GM21825 (cell line): ENCODE measurements at regions not wholly inside any gene's neighbourhood (a gene's known extent, or its start where the extent isn't known, plus 50 kb on each side); places are given as distances from the start of the nearest gene placed in this dataset.

Experiments
- ATAC-seq: cut with Tn5 transposase; IDR thresholded peaks from one replicate; pipeline ENCODE4 v1.9.1; 2021; ENCODE audit warnings: mild to moderate bottlenecking, moderate library complexity; ENCODE audit not compliant: unreplicated experiment

DNA sequence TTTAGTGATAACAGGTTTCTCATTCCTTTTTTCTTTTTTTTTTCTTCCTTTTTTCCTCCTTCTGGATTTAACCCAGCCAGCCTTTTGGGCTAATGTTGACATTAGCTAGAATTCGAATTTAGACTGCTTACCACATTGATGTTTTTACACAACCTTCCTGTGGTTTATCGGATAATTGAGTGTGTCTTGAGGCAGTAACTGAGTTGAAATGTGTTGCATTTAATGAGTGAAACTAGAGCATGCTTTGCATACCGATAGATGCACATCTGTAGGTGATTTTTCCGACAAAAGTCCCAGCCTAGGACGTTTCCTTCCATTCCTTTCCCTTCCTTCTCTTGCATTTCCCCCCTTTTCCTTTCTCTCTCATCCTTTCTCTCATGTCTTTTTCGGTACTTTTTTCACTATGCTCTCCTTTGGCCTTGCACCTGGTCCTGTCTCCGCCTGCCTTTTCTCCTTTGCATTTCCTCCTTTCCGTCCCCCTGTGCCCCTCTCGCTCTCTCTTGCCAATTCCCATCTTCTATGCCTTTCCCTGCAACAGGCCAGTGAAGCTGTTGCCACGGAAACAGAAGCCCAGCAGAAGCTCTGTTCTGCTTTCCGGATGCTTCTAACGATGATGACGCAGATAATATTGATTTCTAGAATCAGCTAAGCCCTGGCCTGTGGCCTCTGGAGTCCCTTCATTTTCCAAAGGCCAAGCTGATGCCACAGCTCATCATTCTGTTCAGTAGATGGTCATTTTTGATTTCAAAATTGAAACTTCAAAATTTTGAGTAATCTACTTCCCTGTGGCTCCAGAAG lies 76.1 kb downstream of the SLC25A47 start:
- no peak for ATAC-seq

DNA sequence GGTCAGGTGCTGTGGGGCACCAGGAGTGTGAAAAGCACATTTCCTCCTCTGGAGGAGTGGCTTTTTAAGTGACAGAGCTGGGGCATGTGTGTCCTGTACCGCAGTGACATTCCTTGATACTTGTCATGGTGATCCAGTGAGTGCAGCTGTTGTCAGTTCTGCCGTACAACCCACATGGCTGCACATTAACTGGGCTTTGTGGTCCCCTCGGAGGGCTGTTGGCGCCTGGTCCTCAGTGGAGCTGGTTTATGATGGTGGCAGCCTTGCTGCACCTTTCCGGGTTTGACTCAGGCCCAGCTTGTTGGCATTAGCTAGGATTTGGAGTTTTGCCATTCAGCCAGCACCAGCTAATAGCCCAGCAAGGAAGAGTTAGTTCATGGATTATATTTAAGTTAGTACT lies 77.0 kb downstream of the SLC25A47 start:
- no peak for ATAC-seq

DNA sequence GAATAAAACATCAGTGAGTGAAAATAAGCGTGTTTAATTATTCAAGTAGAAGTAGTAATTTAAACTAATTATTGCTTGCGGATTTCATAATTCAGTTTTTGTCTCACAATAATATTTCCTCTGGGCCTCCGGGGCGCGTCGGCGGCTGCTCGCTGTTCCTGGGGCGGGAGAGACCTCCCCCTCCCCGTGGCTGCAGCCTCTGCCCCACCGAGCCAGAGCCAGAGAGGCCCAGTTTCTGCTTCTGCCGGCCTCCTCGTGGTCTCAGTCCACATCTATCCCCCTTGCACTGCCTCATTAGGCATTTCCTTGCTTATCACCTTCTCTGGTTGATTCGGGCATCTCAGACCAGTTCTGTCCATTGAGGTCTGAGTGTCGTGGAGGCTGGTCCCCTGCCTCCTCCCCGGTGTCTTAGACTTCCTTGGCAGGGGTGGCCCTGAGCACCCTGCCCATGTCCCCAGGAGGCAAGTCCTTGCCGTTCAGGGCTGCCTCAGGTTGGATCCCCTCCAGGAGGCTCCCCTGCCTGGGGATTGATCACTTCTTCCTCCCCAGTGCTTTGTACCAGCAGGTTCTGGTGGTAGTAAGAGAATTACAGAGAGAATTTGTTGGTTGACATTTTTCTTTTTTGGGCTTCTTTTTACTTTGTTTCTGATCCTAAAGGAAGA lies 78.0 kb downstream of the SLC25A47 start:
- ATAC-seq: no peak

DNA sequence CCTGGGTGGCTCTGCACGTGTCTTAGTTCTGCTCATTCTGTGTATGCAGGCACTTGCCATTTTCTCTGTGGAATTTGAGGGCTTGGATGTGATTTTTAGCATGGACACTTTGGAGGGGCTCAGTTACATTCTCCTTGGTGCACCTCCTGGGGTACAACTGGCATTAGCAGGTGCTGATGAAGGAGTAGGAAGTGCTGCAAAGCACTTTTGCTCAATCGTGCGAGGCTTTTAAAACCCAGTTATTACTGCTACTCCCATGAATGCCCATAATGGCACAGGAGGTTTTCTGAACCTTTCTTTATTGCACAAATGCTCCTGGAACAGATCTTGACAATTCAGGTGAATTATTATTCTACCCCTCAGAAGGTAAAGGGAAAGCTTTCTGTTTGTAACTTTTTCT lies 78.7 kb downstream of the SLC25A47 start:
- no peak for ATAC-seq

DNA sequence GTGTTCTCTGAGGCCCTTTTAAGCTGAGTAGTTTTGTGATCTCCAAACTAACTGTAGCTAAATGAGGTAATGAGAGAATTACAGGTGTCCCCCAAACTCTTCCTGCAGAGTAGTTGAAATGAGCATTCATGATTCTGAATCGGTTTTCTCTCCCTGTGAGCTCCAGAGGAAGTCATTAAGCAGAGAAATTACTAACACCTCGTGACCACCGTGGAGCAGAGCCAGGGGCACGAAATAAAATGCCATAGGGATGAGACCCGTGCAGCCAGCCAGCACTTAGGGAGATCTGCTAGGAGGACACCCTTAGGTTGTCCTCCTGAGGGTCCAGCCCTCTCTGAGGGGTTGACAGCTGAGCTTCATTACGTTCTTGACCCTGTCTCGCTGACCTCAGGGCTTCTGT lies 79.5 kb downstream of the SLC25A47 start:
- ATAC-seq: no peak

DNA sequence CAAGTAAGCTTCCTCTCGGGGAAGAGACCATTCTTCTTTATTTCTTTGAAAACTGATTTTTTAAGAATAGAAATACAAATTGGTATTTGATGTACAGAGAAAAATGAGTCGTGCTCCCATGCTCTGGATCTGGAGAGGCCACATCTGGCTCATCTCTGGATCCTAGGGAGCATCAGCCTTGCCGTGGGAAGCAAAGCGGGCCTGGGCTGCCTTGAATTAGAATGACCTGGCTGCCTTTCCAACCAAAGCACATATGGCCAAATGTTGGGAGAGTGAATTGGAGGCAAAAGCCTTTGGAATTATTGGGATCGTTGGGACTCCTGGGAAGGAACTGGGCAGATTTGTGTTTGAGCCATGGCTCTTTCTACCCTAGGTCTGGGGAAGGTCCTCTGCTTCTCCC lies 80.0 kb downstream of the SLC25A47 start:
- ATAC-seq: no peak

DNA sequence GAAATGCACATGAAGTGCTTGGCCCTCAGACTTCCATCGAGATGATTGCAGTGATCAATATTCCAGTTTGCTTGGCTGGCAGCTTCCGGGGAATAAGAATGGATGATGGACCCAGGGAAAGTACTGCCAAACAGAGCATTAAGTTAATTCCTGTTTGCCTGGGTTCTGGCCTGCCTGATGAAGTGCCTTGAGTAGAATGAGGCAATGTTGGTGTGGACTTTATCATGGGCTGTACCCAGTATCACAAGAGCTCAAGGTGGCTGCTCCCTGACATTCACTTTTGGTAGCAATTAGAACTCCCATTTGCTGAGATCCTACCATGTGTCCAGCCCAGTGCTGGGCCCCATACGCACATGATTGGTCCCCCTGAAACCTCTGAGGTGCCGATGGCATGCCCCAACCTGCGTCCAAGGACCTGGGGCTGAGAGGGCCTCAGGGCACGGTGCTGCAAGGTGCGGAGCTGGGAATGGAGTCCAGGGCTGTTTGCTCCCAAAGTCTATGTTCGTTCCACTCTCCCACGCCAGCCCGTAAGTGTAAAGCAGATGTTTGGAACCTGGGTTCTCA lies 80.7 kb downstream of the SLC25A47 start:
- ATAC-seq: no peak

DNA sequence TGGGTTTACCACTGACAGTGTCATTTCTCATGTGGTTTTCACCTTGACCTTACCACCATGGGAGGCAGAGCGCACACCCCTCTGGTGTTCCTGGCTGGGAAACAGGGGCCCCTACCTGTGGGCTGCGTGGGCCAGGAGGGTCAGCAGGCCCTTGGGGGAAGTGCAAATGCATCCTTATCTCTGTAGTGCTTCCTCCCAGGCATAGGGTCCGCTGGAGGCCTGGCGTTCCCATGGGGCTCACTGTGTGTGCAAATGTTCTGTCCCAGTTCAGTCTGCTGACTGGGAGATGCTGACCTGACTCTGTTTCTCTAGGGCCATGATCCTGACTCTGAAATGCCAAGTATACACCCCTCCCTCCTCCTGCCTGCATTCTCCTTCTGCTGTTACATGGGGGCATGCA lies 81.3 kb downstream of the SLC25A47 start:
- ATAC-seq: no peak

DNA sequence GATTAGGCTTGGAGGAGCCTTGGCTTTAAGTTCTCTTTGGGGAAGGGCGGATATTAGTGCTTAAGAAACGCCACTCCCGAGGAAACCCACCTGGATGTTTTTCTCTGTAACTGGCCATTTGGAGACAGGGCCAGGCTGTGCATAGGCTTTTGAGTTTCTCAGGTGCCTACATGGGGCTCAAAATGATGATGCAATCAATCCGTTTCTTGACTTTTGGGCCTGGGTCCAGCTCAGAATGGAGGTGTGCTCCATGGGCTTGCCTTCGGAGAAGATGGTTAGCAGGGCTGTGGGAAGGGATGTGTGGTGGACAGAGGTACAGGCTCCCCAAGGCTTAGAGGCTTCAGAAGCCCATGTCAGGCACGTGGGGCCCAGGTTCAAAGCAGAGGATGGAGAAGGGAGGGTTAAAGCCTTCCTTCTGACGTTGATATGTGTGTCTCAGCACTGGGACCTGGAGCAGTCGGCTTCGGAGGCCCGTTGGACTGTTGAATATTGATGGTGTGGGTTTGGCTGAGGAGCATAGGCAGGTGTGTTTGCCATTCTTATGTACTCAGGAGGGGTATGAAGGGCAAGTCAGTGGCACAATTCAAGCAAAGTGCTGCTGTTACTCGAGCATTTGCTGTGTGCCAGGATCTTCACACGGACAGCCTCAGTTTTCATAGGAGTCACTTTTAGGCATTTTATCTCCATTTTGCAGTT lies 82.8 kb downstream of the SLC25A47 start:
- no peak for ATAC-seq

DNA sequence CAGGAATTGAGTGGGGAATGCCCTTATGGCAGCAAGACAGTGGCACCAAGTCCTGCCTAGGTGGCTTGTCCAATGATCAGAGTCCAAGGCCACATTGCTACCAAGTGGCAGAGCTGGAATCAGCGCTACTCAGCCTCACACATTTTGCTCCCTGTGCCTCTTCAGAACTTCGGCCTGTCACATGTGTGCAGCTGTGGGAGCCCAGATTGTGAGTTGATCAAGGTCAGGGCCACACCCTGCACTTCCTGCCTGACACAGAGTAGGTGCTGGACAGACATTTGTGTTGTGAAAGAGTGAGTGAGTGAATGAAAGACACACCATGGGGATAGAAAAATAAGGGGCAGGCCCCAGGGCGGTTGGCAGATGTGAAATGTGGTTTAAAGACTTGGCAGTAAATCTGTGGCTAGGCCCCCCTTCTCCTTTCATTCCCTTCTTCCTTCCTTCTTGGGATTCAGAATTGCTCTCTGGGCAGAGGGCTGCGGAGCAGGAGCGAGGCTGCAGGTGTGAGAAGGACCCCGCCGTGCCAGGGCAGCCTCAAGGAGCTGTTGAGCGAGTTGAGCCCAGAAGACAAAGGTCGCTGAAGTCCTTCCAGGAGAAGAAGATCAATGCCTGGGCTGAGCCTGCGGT lies 83.5 kb downstream of the SLC25A47 start:
- ATAC-seq: no peak

DNA sequence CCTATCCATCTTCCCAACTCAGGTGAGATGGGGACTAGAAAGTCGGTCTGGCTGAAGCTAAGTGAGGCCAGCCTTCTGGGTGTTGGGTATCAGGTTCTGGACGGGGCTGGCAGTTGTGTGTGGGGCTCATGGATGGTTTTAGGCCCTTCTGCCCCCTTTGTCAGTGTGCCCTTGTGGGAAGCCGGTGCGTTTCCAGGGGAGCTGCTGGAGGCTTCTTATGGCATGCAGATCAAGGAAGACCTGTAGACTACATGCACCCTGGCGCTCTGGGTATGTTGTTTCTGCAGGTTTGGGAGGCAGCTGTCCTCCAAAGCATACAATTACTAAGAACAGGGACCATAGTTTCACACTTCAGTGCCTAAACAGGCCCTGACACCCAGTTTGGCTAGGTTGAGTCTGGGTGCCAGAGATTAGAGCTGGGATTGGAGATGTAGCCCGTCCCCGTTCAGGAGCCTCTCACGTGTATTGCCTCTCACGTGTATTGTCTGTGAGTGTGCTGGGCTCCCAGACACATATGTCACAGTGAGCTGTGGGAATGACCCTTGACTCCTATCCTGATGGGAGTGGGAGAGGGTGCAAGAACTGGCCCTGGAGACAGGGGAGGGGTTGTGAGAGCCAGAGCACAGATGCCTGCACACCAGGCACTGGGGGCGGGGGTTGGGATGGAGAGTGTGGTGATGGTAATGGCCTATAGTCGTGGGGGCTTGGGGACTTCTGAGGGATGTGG lies 84.4 kb downstream of the SLC25A47 start:
- no peak for ATAC-seq

DNA sequence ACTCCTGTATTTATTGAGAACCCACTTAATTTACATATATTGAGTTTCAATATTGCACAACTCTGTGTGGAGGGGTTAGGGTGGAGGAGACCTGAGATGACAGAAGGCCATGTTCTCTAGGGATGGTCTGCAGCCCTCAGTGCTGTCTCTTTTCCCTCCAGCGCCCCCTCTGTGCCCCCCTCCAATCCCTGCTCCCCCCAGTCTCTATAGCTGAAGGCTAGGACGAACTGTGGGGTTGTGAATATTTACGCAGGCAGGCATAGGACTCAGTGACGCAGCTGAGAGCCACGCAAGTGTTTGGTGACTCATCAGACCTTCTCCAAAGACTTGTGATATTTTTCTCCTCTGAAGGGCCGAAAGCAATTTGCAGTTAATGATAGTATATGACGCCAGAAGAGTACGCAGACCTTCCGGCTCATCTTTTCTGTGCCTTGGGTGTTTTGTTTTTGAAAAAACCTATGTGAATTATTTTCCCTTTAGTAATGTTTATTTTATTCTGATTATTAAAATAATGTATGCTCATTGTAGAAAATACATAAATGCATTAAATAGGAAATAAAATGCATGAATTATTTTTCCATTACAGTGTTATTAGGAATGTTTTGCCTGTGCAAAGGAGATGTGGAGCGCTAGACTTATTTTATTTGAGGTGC lies 85.3 kb downstream of the SLC25A47 start:
- no peak for ATAC-seq

DNA sequence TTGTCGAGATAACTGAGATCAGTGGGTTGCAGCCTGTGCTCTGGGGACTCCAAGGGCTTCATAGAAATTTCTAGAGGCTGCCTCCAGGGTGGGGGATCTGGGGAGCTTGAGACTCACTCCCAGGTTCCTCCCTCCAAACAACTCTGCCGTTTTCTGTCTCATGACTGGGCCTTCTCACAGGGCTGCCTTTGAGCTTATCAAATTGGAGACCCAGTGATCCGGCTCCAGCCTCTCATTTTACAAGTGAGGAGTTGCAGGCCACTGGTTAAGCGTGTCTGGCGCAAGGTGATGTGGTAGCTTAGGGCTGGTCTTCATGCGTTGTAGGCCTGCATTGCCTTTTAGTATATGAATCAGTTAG lies 85.8 kb downstream of the SLC25A47 start:
- no peak for ATAC-seq

DNA sequence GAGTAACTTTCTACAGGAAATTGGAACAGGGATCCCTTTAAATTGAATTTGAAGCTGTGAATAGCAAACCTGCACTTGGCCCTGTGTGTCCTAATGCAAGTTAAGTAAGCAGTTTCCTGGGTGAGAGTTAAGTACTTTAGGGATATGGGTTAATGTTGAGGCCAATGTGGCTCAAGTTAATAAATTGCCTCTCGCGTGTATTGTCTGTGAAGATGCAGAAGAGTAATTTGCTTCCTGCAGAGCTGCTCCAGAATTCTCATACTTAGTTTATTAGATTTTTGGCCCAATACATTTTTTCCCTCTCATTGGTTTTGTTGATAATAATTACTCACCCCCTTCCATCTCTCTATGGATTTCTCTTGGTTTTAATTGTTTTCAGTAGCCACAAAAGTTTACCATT lies 86.5 kb downstream of the SLC25A47 start:
- no peak for ATAC-seq

DNA sequence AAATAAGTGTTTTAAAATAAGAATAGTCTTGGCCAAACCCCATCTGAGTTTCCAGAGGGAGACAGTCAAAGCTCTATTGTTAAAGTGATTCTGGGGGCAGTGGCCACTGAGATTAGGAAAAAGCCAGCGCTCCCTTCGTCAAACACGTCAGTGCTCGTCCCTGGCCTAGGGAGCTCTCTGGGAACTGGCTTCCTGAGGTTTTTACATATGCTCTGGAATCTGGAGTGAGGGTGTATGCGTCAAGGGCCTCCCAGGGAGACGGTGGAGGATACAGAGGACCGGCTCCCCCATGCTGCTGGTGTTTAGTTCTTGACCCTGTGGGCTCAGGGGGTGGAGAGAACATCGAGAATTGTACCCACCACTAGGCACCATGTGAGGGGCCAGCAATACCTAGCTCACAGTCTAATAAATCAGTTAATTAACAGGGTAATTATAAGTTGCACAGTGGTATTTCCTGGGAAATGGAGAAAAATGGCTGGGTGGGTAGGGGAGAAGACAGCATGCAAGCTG lies 87.0 kb downstream of the SLC25A47 start:
- ATAC-seq: no peak

DNA sequence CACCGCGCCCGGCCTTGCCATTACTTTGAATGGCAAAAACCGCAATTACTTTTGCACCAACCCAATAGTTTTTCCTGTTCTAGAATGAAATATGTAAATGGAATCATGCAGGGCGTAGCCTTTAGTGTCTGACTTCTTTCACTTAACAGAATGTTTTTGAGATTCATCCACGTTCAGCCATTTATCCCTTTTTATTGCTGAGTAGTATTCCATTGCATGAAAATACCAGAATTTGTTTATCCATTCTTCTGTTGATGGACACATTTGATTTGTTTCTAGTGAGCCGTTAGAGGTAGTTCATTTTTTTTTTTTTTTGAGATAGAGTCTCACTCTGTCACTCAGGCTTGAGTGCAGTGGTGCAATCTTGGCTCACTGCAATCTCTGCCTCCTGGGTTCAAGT lies 90.6 kb downstream of the SLC25A47 start:
- ATAC-seq: no peak

DNA sequence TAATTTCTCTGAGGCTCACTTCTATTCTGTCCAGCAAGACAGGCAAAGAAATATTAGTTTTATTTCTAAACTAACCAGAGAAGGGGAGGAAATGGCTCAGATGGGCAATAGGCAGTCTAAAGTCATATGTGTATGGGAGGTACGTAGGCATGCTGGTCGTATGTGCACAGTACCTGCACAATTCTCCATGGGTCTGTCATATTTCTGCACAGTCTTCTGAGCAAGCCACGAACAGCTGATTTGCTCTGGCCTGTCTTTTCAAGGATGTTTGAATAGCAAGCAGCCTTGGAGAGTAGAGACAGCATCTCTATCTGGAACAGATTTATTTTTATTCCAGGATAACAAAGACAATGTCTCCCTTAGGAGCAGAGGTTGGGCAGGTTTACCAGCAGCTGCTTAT lies 92.1 kb downstream of the SLC25A47 start:
- ATAC-seq: no peak

DNA sequence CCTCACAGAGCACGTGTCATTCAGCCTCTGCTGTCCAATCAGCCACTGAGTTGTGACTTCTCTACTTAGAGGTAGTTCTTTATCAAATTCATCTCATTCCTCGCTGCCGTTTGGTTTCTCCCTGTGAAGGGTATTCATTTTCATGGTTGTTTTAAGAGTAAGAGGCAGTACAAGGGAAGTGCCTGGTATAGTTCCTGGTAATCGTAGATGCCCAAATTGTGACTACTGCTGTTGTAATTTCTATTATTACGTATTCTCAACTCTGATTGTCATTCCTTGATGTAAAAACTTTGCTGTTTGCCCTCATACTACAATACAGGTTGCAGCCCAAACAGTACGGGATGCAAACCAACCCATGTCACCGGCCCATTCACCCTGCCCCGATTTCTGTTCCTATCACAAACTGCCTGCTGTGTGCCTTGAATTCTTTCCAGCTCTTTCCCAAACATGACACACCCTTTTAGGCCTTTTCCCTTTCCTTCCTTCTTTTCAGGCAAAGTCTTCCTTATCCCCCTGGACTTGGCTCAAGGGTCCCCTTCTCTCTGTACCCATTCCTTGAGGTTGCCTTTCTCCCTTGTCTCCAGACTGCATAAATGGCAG lies 93.0 kb downstream of the SLC25A47 start:
- no peak for ATAC-seq
